GM21717 (cell line): ENCODE measurements at regions not wholly inside any gene's neighbourhood (a gene's known extent, or its start where the extent isn't known, plus 50 kb on each side); places are given as distances from the start of the nearest gene placed in this dataset.
A peak's percentile ranks its signal among the peaks of the same experiment; 100 is the strongest.

Experiments used
- ATAC-seq: cut with Tn5 transposase; IDR thresholded peaks from one replicate; pipeline ENCODE4 v1.9.1; 2021; ENCODE audit warnings: mild to moderate bottlenecking, moderate library complexity; ENCODE audit not compliant: unreplicated experiment

DNA sequence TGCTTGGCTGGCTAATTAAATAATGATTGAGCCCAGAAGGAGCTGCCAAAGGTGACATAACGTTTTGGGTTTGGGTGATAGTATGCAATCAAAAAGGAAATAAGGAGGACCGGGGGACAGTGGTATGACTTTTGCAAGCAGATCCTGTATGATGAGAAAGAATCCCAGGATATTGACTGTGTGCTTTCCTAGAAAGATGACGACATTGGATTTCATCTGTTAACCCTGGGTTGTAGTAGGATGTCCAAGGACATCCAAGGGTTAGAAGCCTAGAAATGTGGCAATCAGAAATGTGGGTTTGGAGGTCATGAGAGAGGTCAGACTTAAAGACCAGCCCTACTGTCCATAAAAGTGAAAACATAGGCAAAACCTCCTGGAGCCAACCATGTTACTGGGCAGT is 50.3 kb upstream of the HMHB1 start:
- no peak for ATAC-seq

DNA sequence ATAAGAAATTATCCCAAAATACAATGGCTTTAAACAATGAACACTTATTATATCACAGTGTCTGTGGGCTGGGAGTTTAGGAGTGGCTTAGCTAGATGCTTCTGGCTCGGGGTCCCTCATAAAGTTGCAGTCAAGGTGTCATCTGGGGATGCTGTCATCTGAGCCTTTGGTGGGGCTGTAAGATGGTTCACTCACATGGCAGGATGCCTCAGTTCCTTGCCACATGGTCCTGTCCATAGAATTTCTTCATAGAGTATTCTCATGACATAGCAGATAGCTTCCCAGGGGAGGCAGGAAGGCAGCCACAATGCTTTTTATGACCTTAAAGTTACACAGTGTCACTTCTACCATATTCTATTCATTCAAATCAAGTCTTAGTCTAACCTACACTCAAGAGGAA is 51.2 kb upstream of the HMHB1 start:
- no peak for ATAC-seq

- peak; percentile 53 for ATAC-seq
Observed at GRCh38 chr5:143760131-143760505, 51.8 kb upstream of the HMHB1 start.

- no peak for ATAC-seq
Observed at GRCh38 chr5:143759396-143760130, 52.4 kb upstream of the HMHB1 start.

- ATAC-seq, result peak; percentile 70
Observed at GRCh38 chr5:143758750-143759149, 53.2 kb upstream of the HMHB1 start.

DNA sequence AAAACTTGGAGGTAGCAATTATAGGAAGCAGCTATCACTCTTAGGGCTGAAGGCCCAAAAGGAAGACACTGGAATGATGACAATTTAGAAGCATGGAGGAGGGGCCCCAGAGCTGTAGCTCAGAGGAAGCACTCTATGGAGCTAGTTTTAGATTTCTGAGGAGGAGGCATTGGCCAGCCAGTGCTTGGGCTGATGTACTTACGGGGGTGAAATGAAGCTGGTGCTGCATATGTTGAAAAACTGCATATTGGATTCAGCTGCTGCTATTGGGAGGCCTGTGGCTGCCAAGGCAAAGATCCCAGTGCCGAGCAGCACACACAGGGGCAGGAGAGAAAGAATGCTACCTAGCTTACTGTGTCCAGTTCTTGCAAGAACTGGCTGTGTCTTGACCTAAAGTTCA is 53.9 kb upstream of the HMHB1 start:
- ATAC-seq, result no peak

DNA sequence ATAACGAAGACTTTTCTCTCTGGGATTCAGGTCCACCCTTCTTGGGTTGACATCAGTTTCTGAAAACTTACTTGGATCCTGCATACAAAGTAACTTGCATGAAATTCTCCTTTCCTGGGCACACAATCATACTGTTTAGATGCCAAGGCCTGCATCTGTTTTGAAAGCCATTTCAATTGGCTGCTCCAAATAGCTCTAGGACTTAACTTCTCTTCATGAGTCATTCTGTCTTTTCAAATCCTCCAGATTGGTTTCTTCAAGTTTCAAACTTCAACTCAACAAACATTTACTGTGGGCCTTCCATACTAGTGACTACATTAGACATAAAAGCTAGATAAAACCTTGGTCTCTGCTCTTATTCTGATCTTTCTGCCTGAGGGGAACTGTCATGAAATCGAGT is 54.8 kb upstream of the HMHB1 start:
- ATAC-seq, result no peak

DNA sequence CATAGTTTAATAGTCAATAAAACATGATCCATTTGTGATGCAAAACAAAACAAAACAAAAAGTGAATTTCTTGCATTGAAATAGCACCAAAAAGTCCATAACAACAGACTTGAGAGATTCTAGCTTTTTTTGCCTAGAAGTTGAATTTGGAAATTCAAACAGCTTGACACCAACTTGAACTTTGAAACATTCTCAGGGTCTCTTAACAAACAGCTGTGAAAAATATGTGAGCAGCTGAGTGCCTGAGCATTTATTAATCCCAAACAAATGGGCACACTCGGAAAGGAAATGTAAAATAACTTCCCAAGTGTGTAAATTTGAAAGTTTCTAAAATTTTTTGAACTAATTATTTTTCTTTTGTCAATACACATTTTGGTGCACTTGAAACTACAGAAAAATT is 56.0 kb upstream of the HMHB1 start:
- no peak for ATAC-seq

DNA sequence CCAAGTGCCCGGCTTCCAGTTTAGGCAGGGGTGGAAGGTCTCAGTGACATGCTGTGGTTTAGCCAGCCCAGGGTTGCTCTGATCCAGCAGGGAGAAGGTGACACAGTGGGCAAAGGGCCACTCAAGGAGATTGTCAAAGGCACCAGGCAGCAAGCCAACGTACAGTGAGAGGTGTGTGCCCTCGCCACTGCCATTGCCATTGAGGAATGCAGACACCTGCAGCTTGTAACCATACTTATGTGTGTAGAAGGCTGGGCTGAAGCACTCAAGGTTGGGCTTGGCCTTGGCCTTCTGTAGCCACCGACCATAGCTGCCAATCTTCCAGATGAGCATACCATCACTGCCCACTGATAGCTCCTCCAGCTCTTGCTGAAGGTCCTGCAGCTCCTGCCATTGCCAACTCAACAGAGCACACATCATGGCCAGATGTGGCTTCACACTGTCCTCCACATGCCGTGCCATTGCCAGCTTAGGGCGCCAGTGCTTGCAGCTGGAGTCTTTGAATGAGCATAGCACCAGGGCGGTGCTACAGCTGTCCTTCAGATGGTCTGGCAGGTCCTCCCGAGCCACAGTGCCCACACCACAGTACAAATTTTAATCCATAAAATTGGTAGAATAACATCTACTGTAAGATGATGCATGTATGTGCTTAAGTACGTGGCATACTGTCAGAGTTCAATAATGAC is 59.7 kb upstream of the HMHB1 start:
- no peak for ATAC-seq

- no peak for ATAC-seq
Observed at GRCh38 chr5:143751342-143751741, 60.6 kb upstream of the HMHB1 start.

- no peak for ATAC-seq
Observed at GRCh38 chr5:143749581-143750205, 62.3 kb upstream of the HMHB1 start.

- no peak for ATAC-seq
Observed at GRCh38 chr5:143748516-143748915, 63.4 kb upstream of the HMHB1 start.

DNA sequence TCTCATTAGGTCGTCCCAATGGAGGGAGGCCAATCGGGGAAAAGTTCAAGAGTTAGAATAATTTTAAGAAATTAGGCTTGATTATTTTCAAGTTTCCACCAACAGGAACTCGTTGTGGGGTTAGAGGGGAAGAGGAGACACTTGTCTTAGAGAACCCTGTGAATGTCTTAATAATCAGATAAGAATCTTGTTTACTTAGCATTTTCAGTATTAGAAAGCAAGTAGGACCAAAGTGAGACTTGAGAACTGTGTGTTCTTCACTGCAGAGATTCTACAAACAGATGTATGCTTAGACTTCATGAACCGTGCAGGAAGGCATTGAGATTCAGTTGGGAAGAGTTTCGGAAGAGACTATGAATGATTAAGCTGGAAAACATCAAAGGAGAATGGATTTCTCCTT is 69.0 kb upstream of the HMHB1 start:
- no peak for ATAC-seq

DNA sequence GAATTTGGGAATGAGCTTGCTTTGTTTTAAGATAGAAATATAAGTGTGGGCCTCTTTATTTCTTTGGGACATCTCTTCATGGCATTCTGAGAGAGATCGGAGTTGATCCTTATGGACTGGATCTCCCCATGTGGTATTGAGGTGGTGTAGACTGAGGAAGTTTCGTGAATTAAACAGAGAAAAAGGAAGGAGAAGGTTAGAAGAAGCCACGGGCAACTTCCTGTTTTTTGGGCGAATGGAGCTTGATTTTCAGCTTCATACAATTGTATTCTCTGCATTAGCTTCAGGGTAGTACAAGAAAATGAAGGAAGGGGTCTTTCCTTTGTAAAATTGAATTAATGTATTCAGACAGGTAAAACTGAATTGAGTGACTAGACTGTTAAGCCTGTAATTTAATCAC is 70.5 kb upstream of the HMHB1 start:
- no peak for ATAC-seq

DNA sequence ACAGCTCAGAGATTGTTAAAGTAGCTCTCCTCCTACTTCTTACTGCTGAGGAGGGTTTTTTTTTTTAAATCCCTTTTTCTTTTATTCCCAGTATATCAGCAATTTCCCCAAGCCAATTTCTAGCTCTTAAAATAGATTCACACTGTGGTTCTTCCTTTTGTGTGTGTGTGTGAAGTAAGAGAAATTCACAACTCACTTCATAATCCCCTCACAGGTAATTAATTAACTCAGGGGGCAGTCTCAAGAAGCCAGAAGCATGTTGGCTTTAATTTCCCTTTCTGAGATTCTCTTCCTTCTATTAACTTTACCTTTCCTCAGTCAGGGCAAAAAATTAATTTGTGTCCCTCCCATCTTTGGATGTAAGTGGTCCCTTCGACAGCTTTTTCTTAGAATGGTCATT is 71.0 kb upstream of the HMHB1 start:
- no peak for ATAC-seq

GRCh38 chr5:143739746-143740145 is 72.2 kb upstream of the HMHB1 start:
- no peak for ATAC-seq

- no peak for ATAC-seq
Observed at GRCh38 chr5:143738417-143739401, 73.3 kb upstream of the HMHB1 start.

DNA sequence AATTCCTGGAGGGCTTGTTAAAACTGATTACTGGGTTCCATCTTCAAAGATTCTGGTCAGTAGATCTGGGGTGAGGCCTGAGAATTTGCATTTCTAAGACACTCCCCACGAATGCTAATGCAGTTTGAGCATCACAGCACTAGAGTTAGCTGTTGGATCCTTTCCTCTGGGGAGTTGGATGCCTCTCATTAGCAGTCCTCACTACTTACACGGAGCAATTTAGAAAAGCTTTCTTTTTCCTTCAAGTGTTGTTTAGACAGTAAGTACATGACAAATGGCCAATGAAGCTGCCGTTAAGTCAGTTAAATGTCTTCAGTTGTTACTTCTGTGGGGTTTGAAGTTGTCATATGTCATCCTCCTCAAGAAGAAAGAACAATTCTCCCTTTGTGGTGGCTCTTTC is 74.9 kb upstream of the HMHB1 start:
- ATAC-seq, result no peak

DNA sequence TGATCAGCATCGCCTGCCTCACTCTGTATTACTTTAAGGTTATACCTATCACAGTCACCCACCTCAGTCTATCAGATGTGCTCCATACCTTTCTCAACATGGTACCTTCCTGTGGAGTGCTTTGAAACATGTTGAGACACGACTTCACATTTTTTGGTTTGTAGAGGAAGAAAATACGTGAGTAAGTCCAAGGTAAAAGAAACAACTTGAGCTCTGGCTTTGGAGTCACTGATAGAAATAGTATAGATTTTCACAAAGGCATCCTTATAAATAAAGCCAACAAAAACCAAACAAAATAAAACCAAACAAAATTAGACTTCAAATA is 77.5 kb upstream of the HMHB1 start:
- no peak for ATAC-seq

DNA sequence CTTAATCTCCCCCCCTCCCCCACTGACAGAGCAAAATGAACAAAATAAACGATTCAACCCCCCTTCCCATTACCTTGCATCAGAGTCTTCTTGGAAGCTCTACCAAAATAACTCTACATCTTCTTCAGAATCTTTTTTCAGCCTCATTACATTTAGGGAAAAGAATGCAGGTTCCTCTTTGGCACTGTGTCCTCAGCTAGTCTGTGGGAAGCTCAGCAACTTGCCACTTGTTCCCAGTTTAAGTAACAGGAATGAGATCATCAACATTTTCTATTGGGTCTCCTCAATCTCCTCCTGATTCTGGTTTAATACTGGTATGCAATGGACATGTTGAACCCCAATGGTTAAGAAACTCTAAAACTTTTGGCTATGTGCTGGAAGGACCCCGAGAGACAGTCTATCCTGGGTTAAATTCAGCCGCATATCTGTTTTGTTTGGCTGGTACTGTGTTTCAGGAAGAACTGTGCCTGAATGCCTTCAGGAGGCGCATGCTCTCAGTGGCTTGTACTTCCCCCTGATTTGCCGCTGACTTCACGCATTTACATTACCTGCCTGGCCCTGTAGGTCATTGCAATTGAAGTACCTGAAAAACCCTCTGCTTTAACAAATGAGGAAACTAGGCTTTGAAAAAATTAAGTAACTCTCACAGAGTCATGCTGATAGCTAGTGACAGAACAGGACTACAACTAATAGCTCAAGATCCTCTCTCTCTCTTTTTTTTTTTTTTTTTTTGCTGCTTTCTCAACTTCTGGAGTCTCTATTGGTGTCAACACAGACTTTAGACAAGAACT is 78.1 kb upstream of the HMHB1 start:
- no peak for ATAC-seq

GRCh38 chr5:143732402-143732801 is 79.6 kb upstream of the HMHB1 start:
- ATAC-seq, result no peak
